NCI-H2081 (cell line): ENCODE measurements at regions not wholly inside any gene's neighbourhood (a gene's known extent, or its start where the extent isn't known, plus 50 kb on each side); places are given as distances from the start of the nearest gene placed in this dataset.
"Not testable (repeated sequence)": the region's sequence is repeated elsewhere in the genome, so short reads cannot be mapped to it uniquely, and the experiment has no call there.

Experiments used
- DNase-seq, 2 experiments: peaks; one replicate each; lab custom pipeline; 2025; lab: John Stamatoyannopoulos, UW

- no peak for DNase-seq
These were observed 131.4 kb upstream of the ODAD2 start for GRCh38 chr10:28130267-28130666.

GRCh38 chr10:28127881-28128280 lies 129.0 kb upstream of the ODAD2 start:
- DNase-seq, result no peak

GRCh38 chr10:28125701-28126100 lies 126.8 kb upstream of the ODAD2 start:
- DNase-seq, result no peak

GRCh38 chr10:28120795-28121194 lies 121.9 kb upstream of the ODAD2 start:
- DNase-seq, result no peak

- DNase-seq, result no peak
These were observed 121.3 kb upstream of the ODAD2 start for GRCh38 chr10:28120043-28120749.

GRCh38 chr10:28118985-28119628 lies 120.2 kb upstream of the ODAD2 start:
- DNase-seq, result no peak

GRCh38 chr10:28113202-28113601 lies 114.3 kb upstream of the ODAD2 start:
- no peak for DNase-seq

- DNase-seq, result no peak
These were observed 112.8 kb upstream of the ODAD2 start for GRCh38 chr10:28111712-28112111.

- no peak for DNase-seq
These were observed 106.7 kb upstream of the ODAD2 start for GRCh38 chr10:28105561-28105960.

GRCh38 chr10:28097633-28098032 lies 98.8 kb upstream of the ODAD2 start:
- DNase-seq, result no peak

- no peak for DNase-seq
These were observed 97.0 kb upstream of the ODAD2 start for GRCh38 chr10:28095791-28096378.

- DNase-seq, result no peak
These were observed 95.2 kb upstream of the ODAD2 start for GRCh38 chr10:28094121-28094520.

GRCh38 chr10:28091913-28092312 lies 93.0 kb upstream of the ODAD2 start:
- DNase-seq, result no peak

GRCh38 chr10:28090506-28090905 lies 91.6 kb upstream of the ODAD2 start:
- DNase-seq, result no peak

- DNase-seq, result no peak
These were observed 90.6 kb upstream of the ODAD2 start for GRCh38 chr10:28089467-28089866.

- DNase-seq, result no peak
These were observed 88.9 kb upstream of the ODAD2 start for GRCh38 chr10:28087661-28088351.

GRCh38 chr10:28085760-28086159 lies 86.9 kb upstream of the ODAD2 start:
- DNase-seq, result not testable (repeated sequence)

GRCh38 chr10:28082885-28083284 lies 84.0 kb upstream of the ODAD2 start:
- no peak for DNase-seq

- DNase-seq, result no peak
These were observed 83.4 kb upstream of the ODAD2 start for GRCh38 chr10:28082316-28082715.

- DNase-seq, result no peak
These were observed 79.0 kb upstream of the ODAD2 start for GRCh38 chr10:28077889-28078288.

- DNase-seq, result no peak
These were observed 76.5 kb upstream of the ODAD2 start for GRCh38 chr10:28075424-28075823.

GRCh38 chr10:28072573-28072972 lies 73.7 kb upstream of the ODAD2 start:
- no peak for DNase-seq
